NCI-H2227 (cell line): ENCODE measurements at regions not wholly inside any gene's neighbourhood (a gene's known extent, or its start where the extent isn't known, plus 50 kb on each side); places are given as distances from the start of the nearest gene placed in this dataset.

ENCODE experiments used
- DNase-seq: peaks from one replicate; lab custom pipeline; 2025; ENCODE audit not compliant: unreplicated experiment; lab: John Stamatoyannopoulos, UW

DNA sequence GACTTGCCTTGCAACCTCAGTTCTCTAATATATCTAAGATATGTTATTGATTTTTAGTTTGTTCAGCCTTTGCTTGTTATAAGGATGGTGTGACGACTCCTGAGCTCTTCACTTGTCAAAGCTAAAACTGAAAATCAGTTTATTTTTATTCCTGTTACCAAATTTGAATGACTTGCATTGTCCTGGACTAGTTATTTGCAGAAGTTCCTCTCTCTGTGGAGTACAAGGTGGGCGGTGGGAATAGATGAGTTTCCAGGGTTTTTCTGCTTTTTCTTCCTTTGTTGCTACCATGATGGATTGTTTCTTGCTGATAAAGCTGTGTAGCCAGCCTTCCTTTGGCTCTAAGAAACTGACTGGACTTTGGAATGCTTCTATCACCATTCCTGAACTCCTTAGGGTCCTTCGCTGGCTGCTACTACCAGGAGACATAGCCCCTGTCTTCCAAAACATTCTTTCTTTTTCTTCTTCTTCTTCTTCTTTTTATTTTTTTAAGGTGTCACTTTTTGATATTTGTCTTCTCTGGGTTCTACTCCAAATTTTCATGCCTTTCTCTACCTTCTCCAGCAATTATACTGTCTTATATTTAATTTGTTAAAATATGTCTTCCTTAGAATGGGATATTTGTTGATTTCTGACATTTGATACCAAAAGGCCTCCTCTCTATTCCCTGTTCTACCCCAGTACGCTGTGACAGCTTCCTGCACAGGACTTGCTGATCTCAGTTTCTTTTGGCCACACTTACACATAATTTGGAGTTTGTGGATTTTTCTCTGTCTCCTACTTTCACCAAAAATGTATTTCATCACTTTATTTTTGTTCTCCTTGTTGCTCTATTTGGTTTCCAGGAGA, 145.1 kb upstream of the THRB start:
- DNase-seq: no peak

DNA sequence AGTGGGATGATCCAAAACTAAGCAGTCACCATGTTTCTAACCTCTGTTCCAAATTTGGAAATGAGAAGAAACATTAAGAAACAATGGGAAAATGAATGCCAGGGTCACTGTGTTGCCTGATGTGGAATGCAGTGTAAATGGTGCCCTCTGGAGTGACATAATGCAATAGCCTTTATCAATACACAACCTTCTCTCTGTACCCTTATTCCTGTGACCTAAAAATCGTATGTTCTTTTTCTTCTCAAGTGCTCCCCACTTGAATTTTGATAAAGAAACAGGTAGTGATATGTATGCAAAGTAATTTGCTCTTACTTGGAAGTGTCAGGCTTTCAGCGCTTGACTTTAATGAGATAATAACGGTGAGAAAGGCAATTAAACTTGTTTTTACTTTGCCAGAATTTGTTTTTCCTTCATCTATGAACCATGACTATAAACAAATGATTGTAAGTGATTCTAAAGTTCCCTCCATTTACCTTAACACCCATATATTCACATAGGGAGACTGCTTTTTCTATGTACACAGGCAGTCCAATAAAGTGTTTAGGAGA, 145.8 kb upstream of the THRB start:
- no peak for DNase-seq

DNA sequence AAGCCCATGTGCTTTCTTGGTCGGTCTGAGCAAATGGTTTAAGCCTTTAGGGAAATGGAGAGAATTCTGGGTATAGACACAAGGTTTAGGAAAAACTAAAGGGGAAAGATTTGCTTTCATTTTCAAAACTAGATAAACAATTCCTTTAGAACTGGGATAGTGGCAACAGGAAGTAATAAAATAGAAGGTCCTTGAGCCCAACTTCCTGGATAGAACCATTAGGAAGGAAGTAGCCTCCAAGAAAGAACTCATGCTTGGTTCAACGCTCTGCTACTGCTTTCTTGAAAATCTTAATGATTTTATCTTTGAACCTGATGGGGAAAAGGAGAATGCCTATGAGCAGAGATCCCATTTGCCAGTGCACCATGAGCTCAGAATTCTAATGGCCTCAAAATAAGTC, 147.0 kb upstream of the THRB start:
- DNase-seq: no peak

DNA sequence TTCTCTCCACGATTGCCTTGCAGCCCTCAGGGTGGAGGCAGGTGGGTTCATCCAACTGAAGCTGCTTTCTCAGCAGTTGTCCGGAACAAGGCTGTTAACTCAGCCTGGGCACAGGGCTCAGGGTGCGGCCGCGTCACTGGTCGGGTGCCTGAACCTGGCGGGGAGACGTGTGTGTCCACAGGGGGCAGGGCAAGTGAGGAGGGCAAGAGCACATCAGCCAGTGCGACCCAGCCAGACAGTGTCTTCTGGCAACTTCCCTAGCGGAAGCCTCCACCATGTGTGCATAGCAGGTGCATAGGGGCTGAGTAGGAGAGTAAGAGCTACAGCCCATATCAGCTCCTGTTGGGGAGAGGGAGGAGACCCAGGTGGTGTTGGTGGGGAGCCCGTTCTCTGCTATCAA, 150.4 kb upstream of the THRB start:
- no peak for DNase-seq

DNA sequence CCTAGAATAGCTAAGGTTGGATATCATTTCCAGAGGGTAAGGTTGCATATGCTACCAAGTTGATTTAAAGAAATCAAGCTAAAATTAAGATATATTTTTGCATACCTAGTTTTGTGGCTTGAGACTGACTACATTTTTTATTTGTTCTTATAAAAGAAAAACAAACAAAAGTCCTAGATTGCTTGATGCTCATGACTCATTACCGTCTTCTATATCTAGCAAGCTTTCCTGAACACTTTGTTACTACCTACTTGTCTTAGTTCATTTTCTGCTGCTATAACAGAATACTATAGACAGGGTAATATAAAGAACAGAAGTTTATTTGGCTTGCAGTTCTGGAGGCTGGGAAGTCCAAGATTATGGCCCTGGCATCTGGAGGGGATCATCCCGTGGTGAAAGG, 152.1 kb upstream of the THRB start:
- DNase-seq: no peak

DNA sequence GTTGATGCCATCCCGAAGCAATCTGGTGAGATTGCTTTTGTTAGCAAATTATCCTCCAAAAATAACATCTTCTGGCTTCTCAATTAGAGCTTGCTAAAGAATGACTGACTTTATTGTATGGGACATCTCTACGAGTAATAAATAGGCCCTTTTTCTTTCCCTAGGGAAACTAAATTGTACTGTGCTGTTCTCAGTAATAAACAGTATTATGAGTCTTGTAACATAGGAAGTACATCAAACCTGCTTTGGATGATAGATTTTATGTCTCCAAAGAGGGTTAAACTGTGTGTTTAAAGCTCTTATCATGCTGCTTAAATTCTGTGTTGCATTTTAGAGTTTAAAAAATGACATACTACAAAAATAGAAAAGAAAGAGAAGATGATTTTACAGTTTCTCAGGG, 153.4 kb upstream of the THRB start:
- no peak for DNase-seq

DNA sequence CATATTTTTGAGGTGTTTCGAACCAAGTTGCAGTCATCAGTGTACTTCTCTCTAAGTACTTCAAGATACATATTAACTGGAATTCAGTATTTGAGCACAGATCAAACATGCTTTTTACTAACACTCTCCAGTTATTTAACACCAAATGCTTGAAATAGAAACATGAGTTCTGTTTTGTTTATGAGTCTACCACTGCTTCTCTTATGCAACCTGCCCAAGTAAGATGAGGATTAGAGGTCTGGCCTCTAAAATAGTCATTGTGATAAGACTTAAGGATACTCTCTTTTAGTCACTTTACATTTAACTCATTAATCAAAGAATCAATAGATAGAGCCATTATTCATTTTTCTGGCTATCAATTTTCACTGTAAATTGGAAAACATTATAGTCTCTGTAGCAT, 156.2 kb upstream of the THRB start:
- DNase-seq: no peak

DNA sequence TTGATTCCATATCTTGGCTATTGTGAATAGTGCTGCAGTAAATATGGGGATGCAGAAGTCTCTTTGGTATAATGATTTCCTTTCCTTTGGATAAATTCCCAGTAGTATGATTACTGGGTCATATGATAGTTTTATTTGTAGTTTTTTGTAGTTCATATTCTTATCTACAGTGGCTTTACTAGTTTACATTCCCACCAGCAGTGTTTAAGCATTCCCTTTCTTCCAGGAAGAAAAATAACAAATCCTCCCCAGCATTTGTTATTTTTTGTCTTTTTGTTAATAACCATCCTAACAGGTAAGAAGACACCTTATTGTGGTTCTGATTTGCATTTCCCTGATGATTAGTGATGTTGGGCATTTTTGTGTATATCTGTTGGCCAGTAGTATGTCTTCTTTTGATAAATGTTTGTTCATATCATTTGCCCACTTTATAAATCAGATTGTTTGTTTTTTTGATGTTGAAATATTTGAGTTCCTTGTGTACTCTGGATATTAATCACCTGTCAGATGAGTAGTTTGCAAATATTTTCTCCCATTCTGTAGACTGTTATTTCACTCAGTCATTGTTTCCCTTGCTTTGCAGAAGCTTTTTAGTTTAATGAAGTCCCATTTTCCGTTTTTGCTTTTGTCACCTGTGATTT, 163.3 kb upstream of the THRB start:
- no peak for DNase-seq

DNA sequence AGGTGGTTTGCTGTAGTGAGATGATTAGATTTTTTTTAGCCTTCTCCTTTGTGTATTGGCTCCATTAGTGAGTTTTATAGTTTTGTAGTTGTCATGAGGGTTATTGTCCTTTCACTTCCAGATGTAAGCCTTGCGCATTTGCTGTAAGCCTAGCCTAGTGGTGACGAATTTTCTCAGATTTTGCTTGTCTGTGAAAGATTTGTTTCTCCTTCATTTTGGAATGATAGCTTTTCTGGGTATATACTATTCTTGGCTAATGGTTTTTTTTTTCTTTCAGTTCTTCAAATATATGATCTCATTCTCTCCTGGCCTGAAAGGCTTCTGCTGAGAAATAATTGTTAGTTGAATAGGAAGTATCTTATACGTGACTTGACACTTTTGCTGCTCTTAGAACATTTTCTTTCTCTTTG, 166.5 kb upstream of the THRB start:
- no peak for DNase-seq

DNA sequence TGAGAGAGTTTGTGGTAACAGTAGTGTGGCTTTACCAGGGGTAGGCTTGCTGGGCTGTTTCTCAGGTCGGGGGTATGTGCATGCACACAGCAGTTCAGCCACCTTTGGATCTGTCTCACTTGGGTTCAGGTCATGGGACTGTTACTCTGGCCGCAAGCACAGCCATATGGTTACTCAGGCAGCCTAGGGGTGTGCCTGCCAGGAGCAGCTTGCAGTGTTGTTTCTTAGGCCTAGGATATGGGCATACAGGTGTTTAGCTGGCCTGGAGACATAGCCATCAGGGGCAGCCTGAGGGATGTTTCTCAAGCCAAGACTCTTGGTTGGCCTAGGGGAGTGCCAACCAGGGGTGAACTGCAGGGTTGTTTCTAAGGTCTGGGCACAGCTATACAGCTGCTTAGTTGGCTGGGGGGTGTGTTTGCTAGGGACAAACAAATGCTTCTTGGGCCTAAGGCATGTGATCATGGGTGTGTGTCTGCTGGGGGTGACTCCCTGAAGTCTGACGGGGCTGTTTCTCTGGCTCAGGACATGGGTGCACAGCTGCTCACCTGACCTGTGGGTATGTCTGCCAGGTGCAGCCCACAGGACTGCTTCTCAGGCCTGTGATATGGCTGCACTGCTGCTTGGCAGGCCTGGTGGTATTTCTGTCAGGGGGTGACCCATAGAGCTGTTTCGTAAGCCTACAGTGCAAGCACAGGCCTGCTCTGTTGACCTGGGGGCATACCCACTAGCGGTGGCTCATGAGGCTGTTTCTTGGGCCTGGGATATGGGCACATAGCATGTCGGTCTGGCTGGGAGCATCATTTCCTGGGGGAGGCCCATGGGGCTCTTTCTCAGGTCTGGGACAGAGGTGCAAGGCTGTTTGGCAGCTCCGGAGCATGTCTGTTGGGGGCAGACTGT, 168.0 kb upstream of the THRB start:
- no peak for DNase-seq

DNA sequence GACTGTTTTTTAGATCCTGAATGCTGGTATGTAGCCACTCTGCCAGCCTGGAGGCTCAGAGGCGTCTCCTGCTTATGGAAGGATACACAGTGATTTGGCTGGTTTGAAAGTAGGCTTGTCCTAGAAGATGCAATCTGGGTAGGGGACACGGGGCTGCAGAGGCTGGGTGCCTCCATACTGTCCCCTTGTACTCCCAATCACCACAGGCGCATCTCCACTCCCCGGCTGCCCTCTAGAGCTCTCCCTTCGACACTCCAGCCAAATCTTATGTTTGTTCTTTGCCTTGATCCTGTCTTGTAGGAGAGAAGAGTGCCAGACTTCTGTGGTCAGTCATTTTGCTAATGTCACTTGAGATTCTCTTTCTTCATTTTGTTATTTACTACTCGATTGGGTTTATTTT, 168.8 kb upstream of the THRB start:
- DNase-seq: no peak

DNA sequence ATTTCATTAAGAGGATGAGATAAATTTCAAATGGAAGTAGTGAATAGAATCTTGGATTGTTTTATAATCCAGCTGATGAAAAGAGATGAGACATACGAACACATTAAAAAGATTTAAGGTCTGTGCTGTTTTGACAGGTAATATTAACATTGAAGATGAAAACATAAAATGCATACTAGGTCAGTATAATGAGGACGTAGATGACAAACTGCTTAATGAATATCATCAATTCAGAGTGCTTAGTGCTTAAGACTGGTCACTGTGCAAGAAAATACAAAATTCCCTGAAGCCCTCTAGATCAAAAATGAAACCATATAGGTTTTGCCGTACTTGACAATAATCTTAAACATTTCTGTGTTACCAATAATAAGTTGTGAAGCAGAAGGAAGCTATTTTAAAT, 173.4 kb upstream of the THRB start:
- DNase-seq: no peak

DNA sequence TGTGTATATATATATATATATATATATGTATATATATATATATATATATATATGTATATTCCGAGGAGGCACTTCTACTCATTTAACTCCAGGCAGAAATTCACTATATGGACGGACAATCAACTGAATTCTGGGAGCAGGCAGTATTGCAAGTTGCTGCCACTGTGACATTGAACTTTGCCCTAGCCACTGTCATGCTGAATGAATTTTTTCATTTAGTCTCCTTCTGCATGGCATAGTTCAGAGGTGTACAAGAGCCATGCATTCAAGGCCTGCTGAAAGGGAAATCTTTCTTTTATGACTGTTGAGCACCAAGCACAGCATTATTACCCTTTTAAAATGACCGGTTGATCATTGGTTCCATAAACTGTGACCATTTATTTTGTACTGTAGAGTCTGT, 176.2 kb upstream of the THRB start:
- no peak for DNase-seq

DNA sequence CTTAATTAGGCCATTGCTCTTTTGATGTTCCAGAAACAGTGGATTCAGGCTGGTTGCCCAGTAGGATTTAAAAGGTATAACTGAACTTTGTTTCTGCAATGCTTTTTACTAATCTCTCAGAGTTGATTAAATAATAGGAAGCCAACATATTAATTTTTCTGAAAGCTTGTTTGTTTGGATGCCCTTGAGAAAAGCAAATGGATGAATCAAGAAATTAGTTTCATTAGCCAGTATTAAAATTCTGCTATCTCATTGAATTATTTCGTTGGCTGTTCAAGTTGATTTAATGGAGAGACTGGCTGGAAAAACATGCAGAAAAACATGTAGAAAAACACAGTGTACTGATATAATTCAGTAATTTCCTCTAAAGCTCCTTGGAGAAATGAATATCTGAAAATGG, 178.9 kb upstream of the THRB start:
- DNase-seq: no peak

DNA sequence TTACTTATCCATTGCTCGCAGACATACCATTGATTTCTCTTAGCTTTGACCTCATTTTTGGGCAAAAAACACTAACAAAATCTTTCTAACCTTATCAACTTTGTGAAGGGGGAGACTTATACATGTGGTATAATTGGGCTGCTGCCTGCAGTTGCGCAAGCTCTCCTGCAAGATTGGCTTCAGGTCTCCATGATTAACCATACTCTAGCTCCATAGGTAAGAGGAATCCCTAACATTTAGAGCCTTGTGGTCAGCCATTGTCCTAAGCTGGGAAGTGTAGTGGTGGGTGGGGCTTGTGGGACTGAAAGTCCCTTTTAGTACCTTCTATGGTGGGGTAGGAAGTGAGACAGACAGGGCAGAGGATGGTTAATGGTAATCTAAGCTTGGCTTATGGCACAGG, 179.6 kb upstream of the THRB start:
- DNase-seq: no peak

DNA sequence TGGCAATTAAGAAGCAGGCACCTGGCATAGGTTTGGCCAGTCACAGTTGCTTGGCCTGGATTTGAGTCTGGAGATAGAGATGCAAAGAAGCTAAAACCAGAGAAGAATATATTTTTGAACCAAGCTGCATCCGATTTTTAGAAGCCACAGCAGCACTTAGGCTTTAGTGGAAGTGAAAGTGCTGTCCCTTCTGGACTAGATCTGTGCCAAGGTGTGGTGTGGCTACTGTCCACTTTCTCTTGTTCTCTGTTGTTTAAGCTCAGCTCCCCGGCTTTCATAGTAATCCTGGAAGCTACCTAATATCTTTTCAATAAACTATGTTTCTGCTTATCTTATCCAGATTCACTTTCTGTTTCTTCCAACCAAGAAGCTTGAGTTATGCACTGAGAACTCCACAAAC, 183.4 kb upstream of the THRB start:
- no peak for DNase-seq

DNA sequence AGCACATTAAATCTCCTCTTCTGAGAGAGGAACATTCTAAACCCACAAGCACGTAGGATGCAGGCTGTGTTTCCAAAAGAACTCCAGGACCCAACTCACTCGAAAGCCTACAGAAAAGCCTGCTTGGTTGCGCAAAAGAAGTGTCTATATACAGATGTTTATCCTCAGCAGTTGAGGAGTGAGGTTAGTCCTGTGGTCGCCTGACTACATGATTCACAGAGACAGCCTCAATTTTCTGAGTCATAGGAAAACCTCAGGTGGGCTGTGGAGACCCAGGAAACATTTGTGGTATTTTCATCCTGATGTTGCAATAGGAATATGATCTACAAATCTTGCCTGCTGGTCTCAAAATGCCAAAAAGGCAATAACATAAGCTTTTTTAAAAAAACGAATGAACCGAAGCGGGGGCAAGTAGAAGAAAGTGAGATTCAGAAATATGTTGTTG, 183.8 kb upstream of the THRB start:
- no peak for DNase-seq

DNA sequence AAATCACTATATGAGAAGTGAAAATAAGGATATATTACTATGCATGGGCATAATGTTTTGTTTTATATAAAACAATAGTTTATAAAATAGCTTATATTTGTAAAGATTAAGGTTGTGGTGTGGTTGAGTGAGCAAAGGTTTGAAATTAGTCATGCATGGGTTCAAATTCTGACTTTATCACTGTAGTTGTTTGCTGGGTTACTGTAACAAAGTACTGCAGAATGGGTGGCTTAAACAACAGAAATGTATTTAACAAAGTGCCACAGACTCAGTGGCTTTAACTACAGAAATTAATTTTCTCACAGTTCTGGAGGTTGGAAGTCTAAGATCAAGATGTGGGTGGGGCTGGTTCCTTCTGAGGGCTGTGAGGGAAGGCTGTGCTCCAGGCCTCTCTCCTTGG, 184.8 kb upstream of the THRB start:
- DNase-seq: no peak

DNA sequence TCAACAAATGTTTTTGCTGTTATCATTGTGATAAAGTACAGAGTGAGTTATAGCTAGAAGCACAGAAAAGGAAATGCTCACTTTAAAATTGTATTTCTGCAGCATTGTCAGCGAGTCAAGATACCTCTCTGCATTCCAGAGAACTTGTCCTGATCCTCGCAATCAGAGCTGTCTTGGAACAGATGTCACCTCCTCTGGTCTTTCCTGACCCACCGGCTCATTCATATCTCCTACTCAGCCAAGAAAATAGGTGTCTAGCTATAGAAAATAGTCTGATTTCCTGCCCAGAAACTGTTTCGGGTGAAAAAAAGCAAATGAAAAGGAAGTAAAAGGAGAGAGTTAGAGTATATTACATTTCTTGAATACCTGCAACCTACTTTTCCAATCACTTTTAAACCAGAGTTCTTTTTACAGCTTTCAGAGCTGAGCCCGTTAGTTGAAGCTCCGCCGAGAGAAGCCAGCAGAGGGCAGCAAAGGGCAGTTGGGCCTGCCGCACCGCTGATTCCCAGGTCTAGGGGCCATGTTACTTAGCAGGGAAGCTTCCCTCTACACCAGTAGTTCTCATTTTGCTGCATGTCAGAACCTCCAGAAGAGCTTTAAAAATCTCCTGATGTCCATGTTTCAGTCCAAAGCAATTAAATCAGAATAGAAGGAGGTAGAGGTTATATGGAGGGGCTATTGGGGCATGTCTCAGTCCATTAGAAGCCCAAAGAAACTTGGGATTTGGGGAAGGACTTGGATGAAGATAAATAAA, 185.7 kb upstream of the THRB start:
- DNase-seq: peak; percentile 38

DNA sequence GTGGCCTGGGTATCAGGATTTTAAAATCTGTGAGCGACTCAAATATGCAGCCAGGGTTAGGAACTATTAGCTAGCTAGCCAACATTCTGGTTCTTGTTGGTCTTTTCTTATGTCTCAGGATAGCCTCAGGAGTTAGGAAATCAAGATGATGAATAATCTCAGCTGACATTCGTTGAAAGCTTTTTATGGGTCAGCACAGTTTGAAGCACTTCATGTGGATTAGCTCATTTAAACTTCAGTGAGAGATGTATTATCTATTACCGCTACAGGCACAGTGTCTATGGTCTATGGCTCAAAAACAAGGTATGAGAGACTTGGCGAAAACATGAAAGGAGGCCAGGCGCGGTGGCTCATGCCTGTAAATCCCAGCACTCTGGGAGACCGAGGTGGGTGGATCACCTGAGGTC, 187.5 kb upstream of the THRB start:
- DNase-seq: no peak

DNA sequence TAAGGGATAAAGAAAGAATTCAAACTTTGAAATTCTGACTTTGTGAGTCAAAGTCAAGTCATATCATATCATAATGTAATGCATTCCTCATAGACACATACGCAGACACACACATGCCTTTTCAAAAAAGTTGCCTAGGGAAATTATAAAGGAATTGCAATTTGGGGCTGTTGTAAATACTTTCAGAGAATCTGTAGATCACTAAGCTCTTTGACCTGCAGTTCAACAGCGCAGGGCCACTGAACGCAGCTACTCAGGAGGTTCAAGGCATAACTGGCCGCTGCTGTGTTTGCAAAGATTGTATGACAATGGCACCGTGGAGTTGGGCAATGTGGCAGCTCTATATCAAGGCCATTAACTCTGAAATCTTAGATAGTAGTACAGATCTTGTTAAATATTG, 188.4 kb upstream of the THRB start:
- DNase-seq: no peak
